PC-3 (cell line): ENCODE measurements at regions not wholly inside any gene's neighbourhood (a gene's known extent, or its start where the extent isn't known, plus 50 kb on each side); places are given as distances from the start of the nearest gene placed in this dataset.

ENCODE experiments used
- CTCF ChIP-seq: fragments of 300-600 bp; sonication (generic); conservative IDR thresholded peaks from 2 replicates; pipeline ENCODE4 v1.5.1; 2017; ENCODE audit warnings: antibody characterized with exemption, low read depth, mild to moderate bottlenecking, low read length
- EZH2 ChIP-seq: fragments of 300-600 bp; sonication (generic); IDR thresholded peaks from one replicate; pipeline ENCODE4 v1.6.1; 2017; ENCODE audit warnings: antibody characterized with exemption, mild to moderate bottlenecking, low read length; ENCODE audit not compliant: unreplicated experiment

DNA sequence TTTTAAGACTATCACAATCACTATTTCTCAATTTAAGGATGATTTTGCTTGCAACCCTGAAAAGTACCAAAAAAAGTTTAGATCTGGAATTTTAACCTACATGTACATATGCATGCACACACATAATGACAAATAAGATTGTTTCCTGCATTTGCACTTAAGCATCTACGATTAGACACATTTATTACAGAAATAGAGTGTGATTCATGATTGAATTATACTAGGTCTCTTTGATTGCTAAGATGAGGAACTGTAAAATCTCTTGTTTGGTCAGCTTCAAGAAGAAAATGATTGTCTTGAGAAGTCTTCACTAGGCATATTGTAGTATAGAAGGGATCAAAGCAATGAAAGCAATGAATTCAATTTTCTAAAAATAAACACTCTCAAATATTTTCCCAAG is 185.9 kb upstream of the AGR3 start:
- TF ChIP-seq EZH2 (no peak), CTCF (no peak)
